ENCODE measurements at regions not wholly inside any gene's neighbourhood (a gene's known extent, or its start where the extent isn't known, plus 50 kb on each side); places are given as distances from the start of the nearest gene placed in this dataset.

GRCh38 chr18:45554389-45554737, 60.9 kb upstream of the SLC14A2 start:
- TF ChIP-seq CTCF (IDR thresholded peaks at IDR 0.05), result no peak
- no peak for TF ChIP-seq POLR2A (IDR thresholded peaks at IDR 0.05)
- no peak for TF ChIP-seq POLR2AphosphoS5 (IDR thresholded peaks at IDR 0.05)
